GM18511 (cell line): ENCODE measurements at regions not wholly inside any gene's neighbourhood (a gene's known extent, or its start where the extent isn't known, plus 50 kb on each side); places are given as distances from the start of the nearest gene placed in this dataset.
"Not testable (repeated sequence)": the region's sequence is repeated elsewhere in the genome, so short reads cannot be mapped to it uniquely, and the experiment has no call there.

Experiments used
- ATAC-seq: cut with Tn5 transposase; IDR thresholded peaks from one replicate; pipeline ENCODE4 v1.9.1; 2021; ENCODE audit warnings: mild to moderate bottlenecking, moderate library complexity; ENCODE audit not compliant: unreplicated experiment

DNA sequence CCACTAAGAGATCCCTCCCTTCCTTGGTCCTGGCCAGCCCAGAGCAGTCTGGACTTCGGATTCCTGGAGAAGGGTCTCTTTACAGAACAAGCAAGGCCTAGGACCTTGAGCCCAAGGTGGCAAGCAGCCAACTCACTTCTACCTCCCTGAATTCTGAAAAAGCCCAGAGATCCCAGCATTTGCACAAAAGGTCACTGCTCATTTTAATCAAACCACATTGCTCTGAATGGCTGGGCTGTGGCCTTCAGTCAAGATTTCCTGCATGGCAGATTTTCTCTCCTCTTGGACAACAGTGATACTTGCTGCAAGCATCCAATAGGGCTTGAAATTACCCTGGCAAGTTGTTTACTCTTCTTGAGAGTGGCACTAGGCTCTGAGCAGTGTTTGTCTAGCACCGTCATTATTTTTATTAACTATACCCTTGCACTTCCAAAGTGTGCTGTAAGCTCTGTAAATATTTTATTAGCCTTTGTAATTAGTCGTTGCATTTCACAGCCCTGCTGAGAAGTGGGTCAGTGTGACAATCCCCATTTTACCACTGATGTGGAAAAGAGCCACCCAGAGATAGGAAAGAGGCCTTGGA, 274.7 kb upstream of the CTNNB1 start:
- no peak for ATAC-seq

DNA sequence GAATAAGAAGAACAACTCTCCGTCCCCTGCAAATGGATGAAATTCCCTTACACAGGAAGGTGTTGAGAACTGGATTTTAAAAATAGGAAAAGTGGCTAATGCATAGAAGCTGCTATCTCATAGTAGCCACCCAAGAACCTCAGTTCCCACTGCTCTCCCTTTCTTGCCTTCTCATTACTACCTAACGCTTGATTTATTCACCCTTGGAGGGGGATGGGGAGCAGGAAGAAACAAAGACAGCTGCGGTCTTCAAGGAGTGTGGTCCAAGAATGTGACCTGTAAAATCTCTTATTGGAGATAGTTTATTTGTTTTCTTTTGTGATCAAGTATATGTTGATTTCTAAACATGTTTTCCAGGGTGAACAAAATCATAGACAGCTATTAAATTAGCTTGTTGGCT, 274.1 kb upstream of the CTNNB1 start:
- no peak for ATAC-seq

DNA sequence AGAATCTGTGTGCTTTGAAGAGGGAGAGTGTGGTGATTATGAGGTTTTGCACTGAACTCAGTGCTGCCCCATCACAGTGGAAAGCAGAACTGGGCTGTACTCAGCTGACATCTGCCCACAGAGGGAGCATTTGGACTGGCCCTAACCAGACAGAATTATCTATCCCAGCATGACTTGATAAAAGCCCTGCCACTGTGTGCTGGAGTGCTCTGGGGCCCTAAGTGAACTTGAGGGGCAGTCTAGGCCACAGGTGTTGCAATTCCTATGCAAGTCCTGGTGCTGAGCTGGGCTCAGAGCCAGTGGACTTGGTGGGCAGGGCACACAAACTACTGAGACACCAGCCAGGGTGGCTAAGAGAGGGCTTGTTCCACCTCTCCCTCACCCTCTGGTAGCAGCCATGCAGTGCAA, 269.2 kb upstream of the CTNNB1 start:
- no peak for ATAC-seq

DNA sequence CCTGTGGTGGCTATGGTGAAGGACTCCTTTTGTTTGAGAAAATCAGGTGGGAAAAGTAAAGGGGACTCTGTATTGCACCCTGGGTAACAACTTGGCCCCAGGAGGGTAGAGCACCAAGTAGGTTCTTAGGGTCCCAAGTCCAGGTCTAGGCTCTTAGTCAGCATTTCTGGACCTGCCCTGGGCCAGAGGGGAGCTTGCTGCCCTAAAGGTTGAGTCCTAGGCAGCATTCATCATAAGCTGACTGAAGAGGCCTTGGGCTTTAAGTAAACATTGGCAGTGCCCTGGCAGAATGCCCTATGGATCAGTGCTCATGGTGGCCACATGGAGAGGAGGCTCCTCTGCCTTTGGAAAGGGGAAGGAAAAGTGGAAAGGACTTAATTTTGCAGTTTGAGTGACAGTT, 268.5 kb upstream of the CTNNB1 start:
- ATAC-seq: no peak

DNA sequence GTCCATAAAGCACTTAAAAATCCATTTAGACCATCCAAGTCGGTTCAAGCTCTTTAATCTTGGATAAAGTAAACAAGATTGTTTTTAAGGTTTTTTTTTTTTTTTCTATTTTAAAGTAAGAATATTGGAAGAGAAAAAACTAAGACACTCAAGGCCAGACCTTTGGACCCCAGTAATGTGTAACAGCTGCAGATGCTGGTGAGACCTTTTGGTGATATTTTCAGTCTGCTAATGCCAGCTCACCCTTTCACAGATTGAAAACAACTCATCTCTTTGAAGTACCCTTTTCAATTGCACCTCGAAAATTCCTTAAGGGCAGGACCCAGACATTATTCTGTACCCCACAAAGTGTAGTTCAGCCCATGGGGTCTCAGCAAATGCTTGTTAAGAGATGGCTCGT, 260.7 kb upstream of the CTNNB1 start:
- ATAC-seq: no peak

DNA sequence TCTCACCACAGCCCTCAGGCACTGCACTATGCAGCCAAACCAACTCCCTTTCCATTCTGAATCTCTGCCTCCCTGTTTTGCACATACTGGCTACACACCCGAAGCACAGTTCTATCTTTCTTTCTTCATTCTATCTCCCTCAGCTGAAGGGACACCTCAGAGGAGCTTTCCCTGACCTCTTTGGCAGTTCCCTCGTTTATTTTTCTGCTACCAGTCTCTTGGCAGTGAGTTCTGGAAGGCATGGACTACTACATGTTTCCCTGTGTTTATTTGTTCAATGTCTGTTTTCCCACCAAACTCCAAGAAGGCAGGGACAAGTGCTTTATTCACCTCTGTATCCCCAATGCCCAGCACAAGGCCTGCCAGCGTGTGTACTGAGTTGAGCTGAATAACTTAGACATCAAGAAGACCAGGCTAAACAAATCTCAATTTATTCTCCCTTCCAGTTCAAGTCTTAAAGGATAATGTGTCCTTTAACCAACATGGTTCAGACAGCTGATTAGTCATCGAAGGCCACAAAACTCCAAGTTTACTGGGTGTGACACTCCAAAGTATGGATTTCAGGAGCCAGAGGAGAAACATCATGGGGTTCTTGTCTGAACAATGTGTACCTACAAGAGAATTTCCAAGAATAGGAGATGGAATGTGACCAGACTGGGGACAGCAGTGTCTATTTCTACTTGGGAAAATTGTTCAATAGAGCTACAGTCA, 260.1 kb upstream of the CTNNB1 start:
- no peak for ATAC-seq

DNA sequence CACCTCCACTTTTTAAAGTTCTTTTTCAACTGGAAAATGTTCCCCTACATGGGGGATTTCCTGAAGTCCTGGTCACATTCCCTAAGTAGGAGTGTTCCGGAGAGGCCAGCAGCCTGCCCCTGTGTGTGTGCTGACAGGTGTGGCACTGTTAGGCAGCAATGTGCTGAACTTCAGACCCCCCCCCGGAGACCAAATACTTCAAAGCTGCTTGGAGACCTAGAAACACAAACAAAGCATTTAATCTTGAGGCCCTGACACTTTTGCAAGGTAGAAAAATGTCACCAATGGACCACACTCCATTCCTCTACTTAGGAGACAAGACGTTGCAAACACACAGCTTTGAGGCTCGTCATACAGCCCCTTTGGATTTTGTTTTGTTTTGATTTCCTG, 259.6 kb upstream of the CTNNB1 start:
- no peak for ATAC-seq

DNA sequence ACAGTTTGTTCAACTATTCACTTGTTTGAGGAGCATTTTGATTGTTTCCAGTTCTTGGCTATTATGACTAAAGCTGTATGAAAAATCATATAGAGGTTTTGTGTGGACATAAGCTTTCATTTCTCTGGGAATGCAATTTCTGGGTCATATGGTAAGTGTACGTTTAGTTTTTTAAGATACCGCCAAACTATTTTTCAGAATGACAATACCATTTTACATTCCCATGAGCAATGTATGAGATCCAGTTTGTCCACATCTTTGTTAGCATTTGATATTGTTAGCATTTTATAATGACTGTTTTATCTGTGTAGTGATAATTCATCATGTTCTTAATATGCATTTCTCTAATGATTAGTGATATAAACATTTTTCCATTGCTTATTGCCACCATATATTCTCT, 258.7 kb upstream of the CTNNB1 start:
- no peak for ATAC-seq

DNA sequence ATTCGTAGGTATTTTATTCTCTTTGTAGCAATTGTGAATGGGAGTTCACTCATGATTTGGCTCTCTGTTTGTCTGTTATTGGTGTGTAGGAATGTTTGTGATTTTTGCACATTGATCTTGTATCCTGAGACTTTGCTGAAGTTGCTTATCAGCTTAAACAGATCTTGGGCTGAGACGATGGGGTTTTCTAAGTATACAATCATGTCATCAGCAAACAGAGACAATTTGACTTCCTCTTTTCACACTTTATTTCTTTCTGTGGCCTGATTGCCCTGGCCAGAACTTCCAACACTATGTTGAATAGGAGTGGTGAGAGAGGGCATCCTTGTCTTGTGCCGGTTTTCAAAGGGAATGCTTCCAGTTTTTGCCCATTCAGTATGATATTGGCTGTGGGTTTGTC, 252.3 kb upstream of the CTNNB1 start:
- not testable (repeated sequence) for ATAC-seq

DNA sequence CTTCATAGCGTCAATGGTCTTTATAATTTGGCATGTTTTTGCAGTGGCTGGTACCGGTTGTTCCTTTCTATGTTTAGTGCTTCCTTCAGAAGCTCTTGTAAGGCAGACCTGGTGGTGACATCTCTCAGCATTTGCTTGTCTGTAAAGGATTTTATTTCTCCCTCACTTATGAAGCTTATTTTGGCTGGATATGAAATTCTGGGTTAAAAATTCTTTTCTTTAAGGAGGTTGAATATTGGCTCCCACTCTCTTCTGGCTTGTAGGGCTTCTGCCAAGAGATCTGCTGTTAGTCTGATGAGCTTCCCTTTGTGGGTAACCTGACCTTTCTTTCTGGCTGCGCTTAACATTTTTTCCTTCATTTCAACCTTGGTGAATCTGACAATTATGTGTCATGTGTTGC, 250.0 kb upstream of the CTNNB1 start:
- not testable (repeated sequence) for ATAC-seq

DNA sequence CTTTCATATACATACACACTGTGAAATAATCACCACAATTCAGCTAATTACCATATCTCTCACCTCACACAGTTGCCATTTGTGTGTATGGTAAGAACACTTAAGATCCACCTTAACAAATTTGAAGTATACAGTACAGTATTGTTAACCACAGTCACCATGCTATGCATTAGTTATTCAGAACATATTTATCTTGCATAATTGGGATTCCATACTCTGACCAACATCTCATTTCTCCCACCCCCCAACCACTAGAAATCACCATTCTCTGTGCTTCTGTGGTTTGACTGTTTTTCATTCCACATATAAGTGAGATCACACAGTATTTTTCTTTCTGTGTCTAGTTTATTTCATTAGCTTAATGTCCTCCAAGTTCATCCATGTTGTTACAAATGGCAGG, 247.7 kb upstream of the CTNNB1 start:
- ATAC-seq: no peak

DNA sequence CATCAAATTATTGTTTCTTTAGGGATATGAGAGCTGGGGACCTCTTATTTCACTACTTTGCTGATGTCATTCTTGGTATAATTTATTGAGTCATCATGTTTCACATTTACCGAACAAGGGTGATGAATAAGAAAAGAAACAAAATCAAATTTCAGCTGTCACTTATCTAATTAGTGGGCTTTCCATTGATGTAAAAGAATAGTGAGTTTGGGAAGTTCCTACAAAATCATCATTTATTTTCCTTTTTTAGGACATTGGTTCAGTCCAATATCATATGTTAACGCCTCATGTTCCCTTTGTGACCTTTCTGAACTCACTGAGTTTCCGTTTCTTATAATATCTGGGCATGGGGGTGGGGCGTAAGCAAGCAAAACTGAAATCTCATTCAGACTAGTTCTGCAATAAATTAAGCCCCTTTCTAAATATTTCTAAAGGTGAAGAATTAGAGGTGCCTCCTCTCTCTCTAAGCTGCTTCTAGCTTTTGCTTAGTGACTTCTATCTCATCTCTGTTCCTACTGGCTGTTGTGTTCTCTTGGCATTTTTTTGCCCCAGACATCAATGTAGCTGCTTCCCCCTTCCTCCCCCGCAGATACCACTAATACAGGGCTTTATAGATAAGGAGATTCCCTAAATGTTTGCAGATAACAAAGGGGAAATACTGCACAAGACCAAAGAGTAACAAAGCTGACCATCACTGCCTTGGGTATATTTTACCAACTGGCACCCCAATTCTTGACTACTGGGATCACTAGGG, 238.0 kb upstream of the CTNNB1 start:
- ATAC-seq: no peak

DNA sequence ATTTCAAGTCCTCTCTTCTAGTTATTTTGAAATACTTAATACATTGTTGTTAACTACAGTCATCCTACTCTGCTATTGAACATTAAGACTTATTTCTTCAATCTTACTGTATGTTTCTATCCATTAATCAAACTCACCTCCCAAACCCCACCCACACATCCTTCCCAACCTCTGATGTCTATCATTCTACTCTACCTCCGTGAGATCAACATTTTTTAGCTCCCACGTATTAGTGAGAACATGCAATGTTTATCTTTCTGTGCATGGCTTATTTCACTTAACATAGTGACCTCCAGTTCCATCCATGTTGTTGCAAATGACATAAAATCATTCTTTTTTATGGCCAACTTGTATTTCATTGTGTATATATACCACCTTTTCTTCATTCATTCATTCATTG, 236.6 kb upstream of the CTNNB1 start:
- no peak for ATAC-seq

DNA sequence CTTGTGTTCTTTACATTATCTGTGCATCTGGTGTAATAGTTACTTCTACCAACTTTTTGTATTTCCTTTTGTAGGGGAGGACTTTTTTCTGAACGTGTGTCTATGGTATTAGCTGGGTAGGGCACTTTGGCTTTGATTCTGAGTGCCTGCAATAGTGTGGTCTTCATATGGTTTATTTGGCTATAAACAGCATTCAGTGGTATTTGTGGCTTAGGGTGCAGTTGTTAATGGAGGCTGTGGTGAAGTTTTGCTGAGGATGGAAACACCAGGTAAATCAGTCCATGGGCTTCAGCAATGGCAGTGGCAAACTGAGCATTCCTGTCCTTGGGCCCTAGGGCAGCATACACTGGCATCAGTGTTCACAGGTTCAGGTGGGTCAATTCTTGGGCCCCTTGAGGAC, 230.6 kb upstream of the CTNNB1 start:
- ATAC-seq: no peak

DNA sequence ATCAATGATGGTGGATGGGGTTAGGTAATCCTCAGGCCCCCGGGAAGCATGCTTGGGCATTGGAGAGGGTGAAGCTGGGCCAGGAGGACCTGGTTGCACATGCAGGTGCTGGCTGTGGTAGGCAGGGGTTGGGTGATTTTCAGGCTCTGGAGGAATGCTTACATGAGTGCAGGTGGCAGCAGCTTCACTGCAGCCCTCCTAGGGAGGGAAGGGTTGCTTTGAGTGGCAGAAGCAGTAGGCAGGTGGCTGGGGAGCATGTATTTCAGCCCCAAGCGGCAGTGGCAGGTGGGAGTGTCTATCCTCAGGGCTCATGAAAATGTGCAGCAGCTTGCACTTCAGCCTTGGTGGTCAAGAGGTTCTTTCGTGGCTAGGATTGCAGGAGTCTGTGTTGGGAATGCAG, 230.0 kb upstream of the CTNNB1 start:
- ATAC-seq: no peak

DNA sequence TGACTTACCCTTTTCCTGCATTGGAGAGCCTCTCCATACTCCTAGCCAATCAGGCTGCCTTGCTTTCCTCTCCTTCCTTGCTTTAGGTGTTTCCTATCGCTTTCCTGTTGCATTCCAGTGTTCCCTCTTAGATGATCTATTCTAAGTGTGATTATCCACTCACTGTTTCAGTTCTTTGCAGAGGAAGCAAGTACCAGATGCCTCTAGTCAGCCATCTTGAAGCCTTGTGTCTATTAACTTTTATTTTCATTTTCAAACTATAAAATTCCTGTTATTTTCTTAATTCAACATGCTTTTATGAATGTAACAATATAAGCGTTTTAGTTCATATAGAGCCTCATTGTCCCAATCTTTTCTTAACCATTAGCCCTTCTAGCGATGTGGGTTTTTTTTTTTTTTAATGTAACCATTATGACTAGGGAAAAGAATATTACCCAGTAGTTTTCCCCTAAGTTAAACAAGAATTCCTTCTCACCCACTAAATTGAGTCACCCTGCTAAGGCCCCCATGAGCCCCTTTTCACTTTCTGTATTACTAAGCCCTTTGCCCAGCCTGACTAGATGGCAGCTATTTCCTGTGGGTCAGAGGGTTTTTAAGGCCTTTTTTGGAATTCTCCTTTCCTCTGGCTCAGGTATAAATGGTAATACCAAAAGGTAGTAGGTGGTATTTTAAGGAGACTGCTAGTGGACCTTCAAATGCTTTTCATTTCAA, 229.4 kb upstream of the CTNNB1 start:
- no peak for ATAC-seq

DNA sequence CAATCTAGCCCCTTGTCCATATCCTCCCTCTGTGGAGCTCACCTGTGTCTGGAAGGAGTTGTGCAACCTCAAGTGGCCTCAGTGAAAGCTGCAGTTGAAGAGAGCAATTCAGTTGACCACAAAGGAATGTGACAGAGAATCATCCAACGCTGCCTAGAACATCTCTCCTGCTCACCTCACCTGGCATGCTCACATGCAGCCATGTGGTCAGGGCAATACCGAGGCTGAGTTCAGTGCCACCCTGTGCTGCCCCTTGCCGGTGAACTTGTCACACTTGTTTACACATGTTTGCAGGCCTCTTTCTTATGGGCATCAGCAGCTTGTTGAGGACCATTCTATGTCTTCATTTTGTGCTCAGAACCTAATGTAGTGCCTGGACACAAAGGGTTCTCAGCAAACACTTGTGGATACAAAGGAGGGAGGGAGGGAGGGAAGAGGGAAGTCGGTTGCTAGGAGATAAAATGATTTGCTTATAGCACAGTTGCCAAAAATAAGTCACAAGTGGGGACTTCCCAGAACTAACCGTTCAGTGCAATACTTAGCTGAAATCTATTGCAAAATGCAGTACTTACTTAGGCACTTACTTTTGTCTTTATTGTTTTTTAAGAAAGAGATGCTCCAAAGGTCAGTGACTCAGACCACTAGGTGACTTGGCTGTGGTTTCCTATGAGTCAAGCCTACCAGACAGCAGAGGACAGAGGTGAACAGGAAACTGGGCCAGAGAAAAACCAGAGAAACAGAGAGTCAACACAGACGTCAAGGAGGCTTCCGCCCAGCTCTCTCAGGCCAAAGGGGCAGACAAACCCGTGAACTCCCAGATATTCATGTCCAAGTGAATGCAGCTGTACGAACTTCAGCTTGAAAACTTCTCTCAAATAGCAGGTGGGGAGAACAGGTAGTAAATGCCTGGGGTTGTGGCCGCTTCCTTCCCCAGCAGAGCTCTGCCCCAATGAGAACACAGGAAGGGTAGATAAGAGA, 227.8 kb upstream of the CTNNB1 start:
- ATAC-seq: peak; percentile 96

DNA sequence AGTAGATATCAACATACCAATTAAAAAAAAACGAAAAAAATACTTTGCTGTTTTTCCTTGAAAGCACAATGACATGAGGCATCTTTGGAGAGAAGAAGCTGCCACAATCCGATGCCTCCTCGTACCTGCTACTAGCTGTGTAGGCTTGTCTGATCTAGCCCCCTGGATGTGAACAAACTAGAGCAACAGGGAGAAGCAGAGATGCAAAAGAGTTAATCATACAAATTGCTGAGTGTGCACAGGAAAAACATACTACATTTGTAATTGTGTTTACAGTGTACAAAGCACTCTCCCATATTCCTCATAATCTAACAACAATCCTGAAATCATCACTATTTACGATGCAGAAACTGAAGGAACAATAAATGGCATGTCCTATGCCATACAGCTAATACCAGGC, 227.0 kb upstream of the CTNNB1 start:
- no peak for ATAC-seq

DNA sequence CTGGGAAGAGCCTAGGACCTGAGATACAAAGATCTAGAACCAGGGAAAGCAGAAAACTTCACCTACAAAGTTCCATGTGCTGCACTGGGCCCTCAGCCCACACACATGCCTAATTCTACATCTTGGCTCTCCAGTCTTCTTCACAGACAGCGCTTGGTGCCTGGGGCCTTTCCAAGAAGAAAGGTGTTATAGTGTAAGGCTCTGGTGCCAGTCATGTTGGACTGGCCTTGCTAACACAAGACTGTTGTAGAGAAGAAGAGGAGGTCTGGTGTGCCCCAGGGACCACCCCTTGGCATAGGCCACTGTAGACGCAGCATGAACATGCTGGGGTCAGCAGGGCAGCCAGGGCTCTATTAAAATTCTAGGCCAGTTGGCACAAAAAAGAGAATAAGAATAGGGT, 226.2 kb upstream of the CTNNB1 start:
- ATAC-seq: no peak

DNA sequence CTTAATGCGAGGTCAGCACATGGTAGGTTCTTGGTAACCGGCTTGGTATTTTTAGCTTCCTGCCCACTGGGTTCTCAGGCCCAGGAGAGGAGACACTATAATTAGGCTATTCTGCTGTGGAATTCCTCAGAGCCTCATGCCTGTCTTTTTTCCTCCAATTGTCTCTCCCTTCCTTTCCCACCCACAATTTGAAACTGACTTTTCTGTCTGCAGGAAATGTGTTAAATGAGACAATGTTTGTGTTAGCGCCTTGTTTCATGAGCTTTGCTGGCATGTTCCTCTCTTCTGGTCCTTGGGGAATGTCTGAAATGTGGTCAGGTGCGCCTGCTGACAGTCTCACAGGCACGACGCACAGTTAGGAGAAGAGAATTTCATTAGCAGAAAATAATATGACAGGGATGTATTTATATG, 223.6 kb upstream of the CTNNB1 start:
- no peak for ATAC-seq

DNA sequence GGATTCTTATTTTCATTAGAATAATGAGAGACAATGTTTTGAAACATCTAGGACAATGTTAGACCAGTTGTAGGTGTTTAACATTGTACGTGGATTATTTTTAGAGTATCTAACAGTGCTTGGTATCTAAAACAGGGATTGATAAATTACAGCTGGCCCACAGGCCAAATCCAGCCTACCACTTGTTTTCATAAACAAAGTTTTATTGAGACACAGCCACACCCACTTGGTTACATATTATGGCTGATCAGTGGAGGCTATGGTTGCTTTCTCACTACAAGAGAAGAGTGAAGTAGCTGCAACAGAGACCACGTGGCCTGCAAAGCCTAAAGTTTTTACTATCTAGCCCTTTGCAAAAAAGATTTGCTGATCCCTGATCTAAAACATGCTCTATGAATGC, 223.1 kb upstream of the CTNNB1 start:
- ATAC-seq: no peak
